ENCODE measurements at regions not wholly inside any gene's neighbourhood (a gene's known extent, or its start where the extent isn't known, plus 50 kb on each side); places are given as distances from the start of the nearest gene placed in this dataset.
"Not testable (repeated sequence)": the region's sequence is repeated elsewhere in the genome, so short reads cannot be mapped to it uniquely, and the experiment has no call there.

GRCh38 chr10:25851548-25851947 lies 82.5 kb upstream of the MYO3A start:
- no peak for TF ChIP-seq CTCF (IDR thresholded peaks at IDR 0.05; ENCODE audit: low read depth, low read length)
- no peak for DNase-seq (ENCODE audit: extremely low read depth, low read depth)

GRCh38 chr10:25852364-25852941 lies 81.6 kb upstream of the MYO3A start:
- TF ChIP-seq CTCF (IDR thresholded peaks at IDR 0.05; ENCODE audit: low read depth, low read length), result no peak

GRCh38 chr10:25858076-25858475 lies 76.0 kb upstream of the MYO3A start:
- DNase-seq (ENCODE audit: extremely low read depth, low read depth), result no peak
- TF ChIP-seq CTCF (IDR thresholded peaks at IDR 0.05; ENCODE audit: low read depth, low read length), result no peak

More at GRCh38 chr10:25852364-25852941, 81.6 kb upstream of the MYO3A start:
- no peak for DNase-seq (ENCODE audit: extremely low read depth, low read depth)

- no peak for TF ChIP-seq CTCF (IDR thresholded peaks at IDR 0.05; ENCODE audit: low read depth, low read length)
- no peak for DNase-seq (ENCODE audit: extremely low read depth, low read depth)
These were observed 68.8 kb upstream of the MYO3A start for GRCh38 chr10:25865267-25865666.

GRCh38 chr10:25867321-25867720 lies 66.7 kb upstream of the MYO3A start:
- DNase-seq (ENCODE audit: extremely low read depth, low read depth), result no peak
- no peak for TF ChIP-seq CTCF (IDR thresholded peaks at IDR 0.05; ENCODE audit: low read depth, low read length)

- no peak for DNase-seq (ENCODE audit: extremely low read depth, low read depth)
These were observed 64.9 kb upstream of the MYO3A start for GRCh38 chr10:25869067-25869591.

GRCh38 chr10:25869609-25870008 lies 64.4 kb upstream of the MYO3A start:
- DNase-seq (ENCODE audit: extremely low read depth, low read depth), result no peak
- no peak for TF ChIP-seq CTCF (IDR thresholded peaks at IDR 0.05; ENCODE audit: low read depth, low read length)

More at GRCh38 chr10:25869067-25869591, 64.9 kb upstream of the MYO3A start:
- TF ChIP-seq CTCF (IDR thresholded peaks at IDR 0.05; ENCODE audit: low read depth, low read length), result no peak

GRCh38 chr10:25874402-25874801 lies 59.6 kb upstream of the MYO3A start:
- DNase-seq (ENCODE audit: extremely low read depth, low read depth), result not testable (repeated sequence)
